H9 (cell line): ENCODE measurements at regions not wholly inside any gene's neighbourhood (a gene's known extent, or its start where the extent isn't known, plus 50 kb on each side); places are given as distances from the start of the nearest gene placed in this dataset.

Experiments
- DNase-seq: peaks from one replicate; pipeline ENCODE4 v3.0.0-alpha.2; 2017
- H2AFZ ChIP-seq: one replicate; pipeline ENCODE4 v1.6.1; 2013; ENCODE audit warnings: mild to moderate bottlenecking, low read length, control low read depth, moderate library complexity
- H2AK5ac ChIP-seq: 2 replicates; pipeline ENCODE4 v1.6.1; 2013; ENCODE audit warnings: low read length, control low read depth, mixed read lengths; ENCODE audit not compliant: insufficient read length
- H2BK120ac ChIP-seq: one replicate; pipeline ENCODE4 v1.6.1; 2013; ENCODE audit warnings: low read depth, mild to moderate bottlenecking, low read length, control low read depth, inconsistent platforms; ENCODE audit not compliant: poor library complexity, severe bottlenecking
- H2BK12ac ChIP-seq: 2 replicates; pipeline ENCODE4 v1.6.1; 2013; ENCODE audit warnings: low read length, control low read depth, mixed read lengths, low read depth; ENCODE audit not compliant: insufficient read length
- H2BK15ac ChIP-seq: 2 replicates; pipeline ENCODE4 v1.6.1; 2013; ENCODE audit warnings: low read depth, low read length, control low read depth
- H2BK20ac ChIP-seq: one replicate; pipeline ENCODE4 v1.6.1; 2013; ENCODE audit warnings: low read depth, mild to moderate bottlenecking, low read length, control low read depth, inconsistent platforms; ENCODE audit not compliant: poor library complexity, severe bottlenecking
- H2BK5ac ChIP-seq: 2 replicates; pipeline ENCODE4 v1.6.1; 2013; ENCODE audit warnings: low read length, control low read depth, mixed read lengths; ENCODE audit not compliant: insufficient read length
- H3K14ac ChIP-seq: 2 replicates; pipeline ENCODE4 v1.6.1; 2013; ENCODE audit warnings: low read length, control low read depth; ENCODE audit not compliant: insufficient read depth
- H3K18ac ChIP-seq: 2 replicates; pipeline ENCODE4 v1.6.1; 2013; ENCODE audit warnings: low read depth, mild to moderate bottlenecking, mixed read lengths, low read length, control low read depth; ENCODE audit not compliant: insufficient read length
- H3K23ac ChIP-seq: 2 replicates; pipeline ENCODE4 v1.6.1; 2013; ENCODE audit warnings: low read length, control low read depth, mixed read lengths, low read depth; ENCODE audit not compliant: insufficient read length
- H3K23me2 ChIP-seq: 2 replicates; pipeline ENCODE4 v1.6.1; 2013; ENCODE audit warnings: low read depth, mild to moderate bottlenecking, mixed read lengths, low read length, control low read depth; ENCODE audit not compliant: insufficient read length, poor library complexity, severe bottlenecking
- H3K27ac ChIP-seq: 2 replicates; pipeline ENCODE4 v1.5.1; 2013; ENCODE audit warnings: low read length, control low read depth, mixed read lengths, low read depth; ENCODE audit not compliant: insufficient read length
- H3K27me3 ChIP-seq: 2 replicates; pipeline ENCODE4 v1.6.1; 2013; ENCODE audit warnings: low read length, control low read depth, inconsistent platforms; ENCODE audit not compliant: insufficient read depth
- H3K4ac ChIP-seq: 2 replicates; pipeline ENCODE4 v1.6.1; 2013; ENCODE audit warnings: low read depth, mild to moderate bottlenecking, control low read depth, inconsistent platforms, low read length, moderate library complexity
- H3K4me1 ChIP-seq: 2 replicates; pipeline ENCODE4 v1.6.1; 2013; ENCODE audit warnings: low read length, control low read depth, inconsistent platforms; ENCODE audit not compliant: insufficient read depth
- H3K4me2 ChIP-seq: 2 replicates; pipeline ENCODE4 v1.6.1; 2013; ENCODE audit warnings: low read length, control low read depth, mixed read lengths; ENCODE audit not compliant: insufficient read length, insufficient read depth
- H3K56ac ChIP-seq: 2 replicates; pipeline ENCODE4 v1.6.1; 2013; ENCODE audit warnings: low read depth, mild to moderate bottlenecking, mixed read lengths, low read length, control low read depth; ENCODE audit not compliant: insufficient read length
- H3K79me1 ChIP-seq: 2 replicates; pipeline ENCODE4 v1.6.1; 2013; ENCODE audit warnings: low read depth, mild to moderate bottlenecking, moderate library complexity, low read length, control low read depth, inconsistent platforms; ENCODE audit not compliant: insufficient read depth, poor library complexity, severe bottlenecking
- H3K79me2 ChIP-seq: 2 replicates; pipeline ENCODE4 v1.6.1; 2013; ENCODE audit warnings: low read length, control low read depth, inconsistent platforms; ENCODE audit not compliant: insufficient read depth
- H3K9ac ChIP-seq: 2 replicates; pipeline ENCODE4 v1.6.1; 2013; ENCODE audit warnings: low read length, control low read depth, mixed read lengths; ENCODE audit not compliant: insufficient read length; ENCODE audit errors: extremely low read depth
- H3K9me3 ChIP-seq: one replicate; pipeline ENCODE4 v1.6.1; 2013; ENCODE audit warnings: low read depth, low read length, inconsistent platforms; ENCODE audit not compliant: control insufficient read depth
- H3T11ph ChIP-seq: one replicate; pipeline ENCODE4 v1.6.1; 2013; ENCODE audit warnings: mild to moderate bottlenecking, low read length, control low read depth, inconsistent platforms
- H4K20me1 ChIP-seq: one replicate; pipeline ENCODE4 v1.6.1; 2013; ENCODE audit not compliant: control insufficient read depth, insufficient read length, insufficient read depth
- H4K5ac ChIP-seq: 2 replicates; pipeline ENCODE4 v1.6.1; 2013; ENCODE audit warnings: low read depth, mild to moderate bottlenecking, mixed read lengths, low read length, control low read depth; ENCODE audit not compliant: insufficient read length
- H4K8ac ChIP-seq: replicated peaks from 2 replicates; pipeline ENCODE4 v1.6.1; 2013; ENCODE audit warnings: low read length, control low read depth, mixed read lengths, low read depth; ENCODE audit not compliant: insufficient read length
- H4K91ac ChIP-seq: 2 replicates; pipeline ENCODE4 v1.6.1; 2013; ENCODE audit warnings: low read depth, mild to moderate bottlenecking, moderate library complexity, mixed read lengths, low read length, control low read depth; ENCODE audit not compliant: insufficient read length
- H3K27ac Mint-ChIP-seq, 3 experiments: 2 replicates in 2 of 3; 3 replicates in 1 of 3; pipeline ENCODE4 v1.8.0; 2020 to 2021; ENCODE audit warnings: mixed read lengths in 3 of 3, mild to moderate bottlenecking in 1 of 3, moderate library complexity in 1 of 3
- H3K27me3 Mint-ChIP-seq: 2 replicates; pipeline ENCODE4 v1.8.0; 2021; ENCODE audit warnings: low read depth, mild to moderate bottlenecking, moderate library complexity, mixed read lengths
- H3K36me3 Mint-ChIP-seq, 3 experiments: 2 replicates in 2 of 3; 3 replicates in 1 of 3; pipeline ENCODE4 v1.8.0; 2020 to 2021; ENCODE audit warnings: low read depth in 3 of 3, mixed read lengths in 3 of 3; ENCODE audit not compliant: insufficient read depth in 1 of 3
- H3K4me1 Mint-ChIP-seq, 2 experiments: 2 replicates each; pipeline ENCODE4 v1.8.0; 2020; ENCODE audit warnings: mixed read lengths in 2 of 2
- H3K4me3 Mint-ChIP-seq, 2 experiments: 2 replicates in 1 of 2; 3 replicates in 1 of 2; pipeline ENCODE4 v1.8.0; 2020 to 2021; ENCODE audit warnings: mild to moderate bottlenecking in 2 of 2, mixed read lengths in 2 of 2, moderate library complexity in 1 of 2
- H3K9me3 Mint-ChIP-seq, 2 experiments: 2 replicates in 1 of 2; 3 replicates in 1 of 2; pipeline ENCODE4 v1.8.0; 2020; ENCODE audit warnings: mild to moderate bottlenecking in 2 of 2, mixed read lengths in 2 of 2, moderate library complexity in 1 of 2
- CTCF ChIP-seq: fragments of 200-600 bp; sonication (generic); conservative IDR thresholded peaks from 3 replicates; pipeline ENCODE4 v1.8.0; 2021; ENCODE audit warnings: antibody characterized with exemption, mild to moderate bottlenecking
- WGBS: extraction: QIAGEN DNeasy Blood & Tissue Kit; methylation state at CpG from one replicate; pipeline ENCODE4 v1.1.7; 2013; ENCODE audit warnings: missing lambda C conversion rate, low lambda C conversion rate, mixed read lengths; ENCODE audit not compliant: insufficient read length; ENCODE audit errors: extremely low coverage; 5-methylcytosine and 5-hydroxymethylcytosine counted together

- Histone ChIP-seq H3K79me2 (no peaks in the 10 kb centered on the region), H3K56ac (no peak overlapping the region), H4K91ac (no peak overlapping the region), H2AK5ac (no peak overlapping the region), H3K4me1 (no peaks in the 10 kb centered on the region; the same call in 1 of the 2 replicates), H4K8ac (no peak overlapping the region), H3K9ac (no peak overlapping the region), H4K5ac (no peak overlapping the region), H2BK120ac (no peak overlapping the region), H3K14ac (peak overlapping the region; percentile 42; the same call in 1 of the 2 replicates), H3K18ac (no peak overlapping the region), H3K23ac (no peak overlapping the region), H3K4me2 (no peak overlapping the region), H3K79me1 (no peaks in the 10 kb centered on the region), H2BK20ac (no peak overlapping the region), H4K20me1 (no peaks in the 10 kb centered on the region), H3K27me3 (no peaks in the 10 kb centered on the region), H3K23me2 (no peaks in the 10 kb centered on the region), H3T11ph (no peak overlapping the region), H3K4ac (no peak overlapping the region), H2BK5ac (no peak overlapping the region), H2BK15ac (no peak overlapping the region), H2AFZ (no peak overlapping the region), H2BK12ac (no peak overlapping the region), H3K9me3 (no peaks in the 10 kb centered on the region), H3K27ac (no peak overlapping the region)
- peak overlapping the region; percentile 9 to 24; a peak in 2 of 5 replicates for H3K4me3 Mint-ChIP-seq
- no peak for DNase-seq
- WGBS = no CpG with 5 or more reads among the region's 22 CpGs
- H3K36me3 Mint-ChIP-seq = peaks cover 0 to 8% (median 0%) of the 10 kb centered on the region in 3 experiments; a peak in 2 of 7 replicates
- H3K4me1 Mint-ChIP-seq = peaks cover under 1 to 2% of the 10 kb centered on the region in 2 experiments; a peak in 2 of 4 replicates
- TF ChIP-seq CTCF = no peak
- H3K27me3 Mint-ChIP-seq = peaks cover 19% of the 10 kb centered on the region
- H3K27ac Mint-ChIP-seq = no peak overlapping the region
- H3K9me3 Mint-ChIP-seq = peaks cover 18 to 21% of the 10 kb centered on the region in 2 experiments
Observed at GRCh38 chr2:240232264-240232915, 91.9 kb upstream of the OTOS start.
